Activated CD8-positive, alpha-beta memory T cell treated with anti-CD3 and anti-CD28 coated beads for 24 hours (primary cell): ENCODE measurements at regions not wholly inside any gene's neighbourhood (a gene's known extent, or its start where the extent isn't known, plus 50 kb on each side); places are given as distances from the start of the nearest gene placed in this dataset.

Experiments used
- DNase-seq: peaks from one replicate; pipeline ENCODE4 v3.0.0-alpha.2; 2020

GRCh38 chr22:46079093-46079860 lies 71.0 kb upstream of the PPARA start:
- DNase-seq = no peak

GRCh38 chr22:46079861-46080821 lies 70.2 kb upstream of the PPARA start:
- DNase-seq = no peak

GRCh38 chr22:46081036-46081830 lies 69.1 kb upstream of the PPARA start:
- no peak for DNase-seq

GRCh38 chr22:46081831-46082210 lies 68.5 kb upstream of the PPARA start:
- DNase-seq = no peak

GRCh38 chr22:46082633-46083032 lies 67.7 kb upstream of the PPARA start:
- no peak for DNase-seq

GRCh38 chr22:46083383-46084350 lies 66.7 kb upstream of the PPARA start:
- no peak for DNase-seq

GRCh38 chr22:46084376-46084775 lies 66.0 kb upstream of the PPARA start:
- DNase-seq = no peak

GRCh38 chr22:46084943-46085827 lies 65.1 kb upstream of the PPARA start:
- DNase-seq = no peak

GRCh38 chr22:46085828-46086576 lies 64.3 kb upstream of the PPARA start:
- no peak for DNase-seq

GRCh38 chr22:46086577-46087335 lies 63.6 kb upstream of the PPARA start:
- no peak for DNase-seq

- DNase-seq = no peak
Measured at GRCh38 chr22:46087336-46087690, 63.0 kb upstream of the PPARA start.

GRCh38 chr22:46087816-46088277 lies 62.5 kb upstream of the PPARA start:
- no peak for DNase-seq

- DNase-seq = no peak
Measured at GRCh38 chr22:46088541-46089311, 61.6 kb upstream of the PPARA start.

GRCh38 chr22:46089426-46090035 lies 60.8 kb upstream of the PPARA start:
- DNase-seq = no peak

- no peak for DNase-seq
Measured at GRCh38 chr22:46090036-46090591, 60.2 kb upstream of the PPARA start.

- no peak for DNase-seq
Measured at GRCh38 chr22:46090631-46091201, 59.6 kb upstream of the PPARA start.

GRCh38 chr22:46091277-46091977 lies 58.9 kb upstream of the PPARA start:
- no peak for DNase-seq
